HG03439 (cell line): ENCODE measurements at regions not wholly inside any gene's neighbourhood (a gene's known extent, or its start where the extent isn't known, plus 50 kb on each side); places are given as distances from the start of the nearest gene placed in this dataset.

Source experiments
- ATAC-seq: cut with Tn5 transposase; IDR thresholded peaks from one replicate; pipeline ENCODE4 v1.9.1; 2021; ENCODE audit warnings: mild to moderate bottlenecking, moderate library complexity; ENCODE audit not compliant: unreplicated experiment

- no peak for ATAC-seq
Measured at GRCh38 chr1:234668577-234668955, 58.6 kb upstream of the IRF2BP2 start.

GRCh38 chr1:234667600-234668576 is 57.9 kb upstream of the IRF2BP2 start:
- no peak for ATAC-seq

- ATAC-seq: no peak
Measured at GRCh38 chr1:234666761-234667160, 56.8 kb upstream of the IRF2BP2 start.

GRCh38 chr1:234665975-234666605 is 56.1 kb upstream of the IRF2BP2 start:
- no peak for ATAC-seq

- ATAC-seq: no peak
Measured at GRCh38 chr1:234662148-234662547, 52.2 kb upstream of the IRF2BP2 start.

- no peak for ATAC-seq
Measured at GRCh38 chr1:234661317-234661928, 51.4 kb upstream of the IRF2BP2 start.

- ATAC-seq: no peak
Measured at GRCh38 chr1:234660536-234661316, 50.7 kb upstream of the IRF2BP2 start.
